Breast epithelium (tissue), 3 donors: ENCODE measurements at regions not wholly inside any gene's neighbourhood (a gene's known extent, or its start where the extent isn't known, plus 50 kb on each side); places are given as distances from the start of the nearest gene placed in this dataset.

Experiments
- POLR2A ChIP-seq: fragments of 450-650 bp; IDR thresholded peaks from one replicate; pipeline ENCODE4 v1.6.1; 2016; ENCODE audit warnings: antibody characterized with exemption, mild to moderate bottlenecking, moderate library complexity
- TF ChIP-seq, protein P1 (sequence below), 3 donors: fragments of 450-650 bp; IDR thresholded peaks; one replicate each; pipeline ENCODE4 v1.5.1; 2016 to 2017; ENCODE audit warnings: antibody characterized with exemption in 3 of 3, mild to moderate bottlenecking in 3 of 3, moderate library complexity in 3 of 3

DNA sequence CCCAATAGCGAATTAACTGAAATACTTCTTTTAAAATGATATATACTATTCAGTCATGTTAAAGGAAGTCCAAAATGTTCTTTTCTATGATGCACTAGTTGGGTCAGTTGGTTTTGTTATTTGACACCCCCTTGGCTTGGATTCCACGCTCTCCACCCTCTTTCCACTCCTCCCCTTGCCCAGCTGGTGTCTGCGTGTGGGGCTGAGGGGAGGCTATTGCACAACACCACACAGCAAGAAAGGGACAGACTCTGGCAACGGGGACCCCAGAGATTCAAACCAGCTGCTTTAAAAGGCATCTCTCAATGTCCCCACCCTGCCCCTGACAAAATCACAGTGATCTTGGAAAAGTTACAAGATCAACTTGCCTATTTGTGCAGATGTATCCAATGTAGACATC lies 394.3 kb downstream of the TGFB2 start:
- TF ChIP-seq, protein P1, sequence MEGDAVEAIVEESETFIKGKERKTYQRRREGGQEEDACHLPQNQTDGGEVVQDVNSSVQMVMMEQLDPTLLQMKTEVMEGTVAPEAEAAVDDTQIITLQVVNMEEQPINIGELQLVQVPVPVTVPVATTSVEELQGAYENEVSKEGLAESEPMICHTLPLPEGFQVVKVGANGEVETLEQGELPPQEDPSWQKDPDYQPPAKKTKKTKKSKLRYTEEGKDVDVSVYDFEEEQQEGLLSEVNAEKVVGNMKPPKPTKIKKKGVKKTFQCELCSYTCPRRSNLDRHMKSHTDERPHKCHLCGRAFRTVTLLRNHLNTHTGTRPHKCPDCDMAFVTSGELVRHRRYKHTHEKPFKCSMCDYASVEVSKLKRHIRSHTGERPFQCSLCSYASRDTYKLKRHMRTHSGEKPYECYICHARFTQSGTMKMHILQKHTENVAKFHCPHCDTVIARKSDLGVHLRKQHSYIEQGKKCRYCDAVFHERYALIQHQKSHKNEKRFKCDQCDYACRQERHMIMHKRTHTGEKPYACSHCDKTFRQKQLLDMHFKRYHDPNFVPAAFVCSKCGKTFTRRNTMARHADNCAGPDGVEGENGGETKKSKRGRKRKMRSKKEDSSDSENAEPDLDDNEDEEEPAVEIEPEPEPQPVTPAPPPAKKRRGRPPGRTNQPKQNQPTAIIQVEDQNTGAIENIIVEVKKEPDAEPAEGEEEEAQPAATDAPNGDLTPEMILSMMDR (IDR thresholded peaks at IDR 0.05), result no peak
- TF ChIP-seq POLR2A, result no peak
